NT2/D1 (cell line): ENCODE measurements at regions not wholly inside any gene's neighbourhood (a gene's known extent, or its start where the extent isn't known, plus 50 kb on each side); places are given as distances from the start of the nearest gene placed in this dataset.

Experiments used
- DNase-seq: peaks from one replicate; pipeline ENCODE4 v3.0.0-alpha.2; 2011; ENCODE audit warnings: low read depth, low spot score
- H3K27me3 ChIP-seq: 2 replicates; pipeline ENCODE4 v1.6.0; 2011; ENCODE audit warnings: mild to moderate bottlenecking; ENCODE audit not compliant: insufficient read length, insufficient read depth
- H3K36me3 ChIP-seq: 2 replicates; pipeline ENCODE4 v1.6.1; 2011; ENCODE audit warnings: mild to moderate bottlenecking, low read length, mixed read lengths; ENCODE audit not compliant: insufficient read depth, insufficient read length
- H3K4me1 ChIP-seq: 2 replicates; pipeline ENCODE4 v1.5.1; 2011; ENCODE audit not compliant: insufficient read depth, insufficient read length
- H3K4me3 ChIP-seq: 2 replicates; pipeline ENCODE4 v1.5.1; 2011; ENCODE audit warnings: low read depth; ENCODE audit not compliant: insufficient read length
- H3K9ac ChIP-seq: 2 replicates; pipeline ENCODE4 v1.6.0; 2011; ENCODE audit warnings: low read depth; ENCODE audit not compliant: insufficient read length
- H3K9me3 ChIP-seq: 2 replicates; pipeline ENCODE4 v1.5.1; 2011; ENCODE audit warnings: mild to moderate bottlenecking, low read length; ENCODE audit not compliant: insufficient read depth
- SUZ12 ChIP-seq: IDR thresholded peaks from 2 replicates; pipeline ENCODE4 v1.6.1; 2011; ENCODE audit not compliant: insufficient read length, insufficient read depth; ENCODE audit errors: extremely low read depth
- YY1 ChIP-seq: IDR thresholded peaks from 2 replicates; pipeline ENCODE4 v1.6.1; 2011; ENCODE audit not compliant: insufficient read length, insufficient read depth
- ZNF274 ChIP-seq: IDR thresholded peaks from 2 replicates; pipeline ENCODE4 v1.6.1; 2011; ENCODE audit warnings: mild to moderate bottlenecking, low read depth, low read length

GRCh38 chr14:53531156-53531555 is 378.0 kb upstream of the DDHD1 start:
- TF ChIP-seq ZNF274 (no peak), SUZ12 (no peak), YY1 (no peak)
- no peaks in the 10 kb centered on the region for H3K36me3 ChIP-seq
- no peaks in the 10 kb centered on the region for H3K4me1 ChIP-seq
- no peaks in the 10 kb centered on the region for H3K27me3 ChIP-seq
- H3K9me3 ChIP-seq = no peaks in the 10 kb centered on the region
- H3K9ac ChIP-seq = no peak overlapping the region
- H3K4me3 ChIP-seq = no peak overlapping the region
- no peak for DNase-seq

- TF ChIP-seq ZNF274 (no peak), YY1 (no peak), SUZ12 (no peak)
- H3K4me3 ChIP-seq = no peak overlapping the region
- no peaks in the 10 kb centered on the region for H3K9me3 ChIP-seq
- DNase-seq = no peak
- no peaks in the 10 kb centered on the region for H3K4me1 ChIP-seq
- H3K27me3 ChIP-seq = no peaks in the 10 kb centered on the region
- no peaks in the 10 kb centered on the region for H3K36me3 ChIP-seq
- H3K9ac ChIP-seq = no peak overlapping the region
Observed at GRCh38 chr14:53529519-53529918, 376.4 kb upstream of the DDHD1 start.

DNA sequence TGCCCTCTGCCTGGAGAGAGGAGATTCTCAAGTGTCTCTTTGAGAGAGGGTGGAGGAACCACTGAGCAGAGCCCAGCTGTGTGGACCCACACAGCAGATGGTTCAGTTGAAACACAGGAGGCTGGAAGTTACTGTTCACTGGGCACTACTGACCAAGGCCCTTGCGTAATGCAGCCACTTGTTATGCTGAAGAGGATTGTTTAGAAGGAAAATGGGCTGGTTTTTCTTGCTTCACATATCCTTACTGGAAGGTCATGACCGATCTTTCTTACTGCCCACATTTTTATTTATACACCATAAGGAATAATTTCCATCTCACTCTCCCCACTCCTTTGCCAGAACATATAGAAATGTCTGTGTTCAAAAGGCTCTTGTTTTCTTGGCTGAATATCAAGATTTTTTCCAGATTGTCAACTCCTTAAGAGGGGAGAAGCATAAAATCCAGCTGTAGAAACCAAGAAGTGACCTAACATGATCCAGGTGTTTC is 375.1 kb upstream of the DDHD1 start:
- no peak for DNase-seq
- no peak for TF ChIP-seq YY1
- TF ChIP-seq SUZ12 = no peak
- no peak for TF ChIP-seq ZNF274
- H3K27me3 ChIP-seq = no peaks in the 10 kb centered on the region
- no peak overlapping the region for H3K4me3 ChIP-seq
- H3K9me3 ChIP-seq = no peaks in the 10 kb centered on the region
- H3K36me3 ChIP-seq = no peaks in the 10 kb centered on the region
- H3K9ac ChIP-seq = no peak overlapping the region
- H3K4me1 ChIP-seq = no peaks in the 10 kb centered on the region

- Histone ChIP-seq H3K27me3 (no peaks in the 10 kb centered on the region), H3K9me3 (0 out of 2 replicates have a peak, but pooled peaks cover 5% of the 10 kb centered on the region), H3K36me3 (no peaks in the 10 kb centered on the region), H3K4me3 (no peak overlapping the region), H3K9ac (no peak overlapping the region), H3K4me1 (no peaks in the 10 kb centered on the region)
- no peak for TF ChIP-seq SUZ12
- TF ChIP-seq YY1 = no peak
- no peak for TF ChIP-seq ZNF274
- DNase-seq = no peak
Observed at GRCh38 chr14:53526200-53526599, 373.1 kb upstream of the DDHD1 start.

DNA sequence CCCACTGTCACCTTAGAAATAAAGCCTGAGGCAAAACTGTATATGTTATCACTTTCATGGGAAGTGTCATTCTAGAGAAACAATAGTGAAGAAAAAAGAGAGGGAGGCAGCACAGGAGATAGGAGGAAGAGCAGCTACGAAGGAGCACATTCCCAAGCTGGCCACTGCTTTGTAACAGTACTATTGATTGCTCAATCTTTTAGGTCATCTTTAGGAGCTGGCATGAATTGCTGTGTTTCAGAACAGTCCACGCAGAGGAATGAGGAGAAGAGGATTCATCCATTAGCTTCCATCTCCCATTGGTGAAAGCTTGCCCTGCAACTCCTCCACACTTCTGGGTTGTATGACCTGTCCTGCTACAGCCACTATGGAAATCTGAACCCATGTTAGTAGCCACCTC is 372.5 kb upstream of the DDHD1 start:
- Histone ChIP-seq H3K27me3 (no peaks in the 10 kb centered on the region), H3K36me3 (no peaks in the 10 kb centered on the region), H3K9me3 (0 out of 2 replicates have a peak, but pooled peaks cover 5% of the 10 kb centered on the region), H3K4me1 (no peaks in the 10 kb centered on the region), H3K4me3 (no peak overlapping the region), H3K9ac (no peak overlapping the region)
- no peak for TF ChIP-seq YY1
- TF ChIP-seq ZNF274 = no peak
- TF ChIP-seq SUZ12 = no peak
- no peak for DNase-seq

GRCh38 chr14:53524391-53524790 is 371.3 kb upstream of the DDHD1 start:
- H3K9ac ChIP-seq = no peak overlapping the region

DNA sequence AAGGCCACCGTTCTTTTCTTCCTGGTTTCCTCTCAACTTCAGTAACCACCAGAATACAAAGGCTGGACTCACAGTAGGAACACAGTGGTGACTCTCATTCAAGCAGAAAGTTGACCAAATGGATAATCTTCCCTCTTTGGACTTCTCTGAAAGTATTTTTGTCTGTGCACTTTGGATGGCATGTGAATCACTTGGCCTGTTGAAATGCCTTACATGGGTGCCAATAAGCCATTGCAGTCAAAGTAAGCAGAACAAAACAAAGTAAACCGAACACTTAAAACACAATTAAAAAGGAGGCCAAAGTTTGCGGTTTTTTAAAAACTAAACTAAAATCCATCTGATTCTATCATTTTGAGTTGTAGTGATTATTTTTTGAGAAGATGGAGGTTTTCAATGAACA is 370.1 kb upstream of the DDHD1 start:
- H3K9ac ChIP-seq = no peak overlapping the region
- H3K4me3 ChIP-seq = no peak overlapping the region
- 0 out of 2 replicates have a peak, but pooled peaks cover 5% of the 10 kb centered on the region for H3K9me3 ChIP-seq
- no peaks in the 10 kb centered on the region for H3K27me3 ChIP-seq
- no peaks in the 10 kb centered on the region for H3K36me3 ChIP-seq
- TF ChIP-seq SUZ12 (no peak), ZNF274 (no peak), YY1 (no peak)
- no peaks in the 10 kb centered on the region for H3K4me1 ChIP-seq
- no peak for DNase-seq

More at GRCh38 chr14:53524391-53524790, 371.3 kb upstream of the DDHD1 start:
- no peak for DNase-seq
- no peaks in the 10 kb centered on the region for H3K27me3 ChIP-seq
- no peaks in the 10 kb centered on the region for H3K4me1 ChIP-seq
- no peak for TF ChIP-seq SUZ12
- no peak for TF ChIP-seq ZNF274
- H3K9me3 ChIP-seq = 0 out of 2 replicates have a peak, but pooled peaks cover 5% of the 10 kb centered on the region
- no peak overlapping the region for H3K4me3 ChIP-seq
- H3K36me3 ChIP-seq = no peaks in the 10 kb centered on the region
